ENCODE measurements at regions not wholly inside any gene's neighbourhood (a gene's known extent, or its start where the extent isn't known, plus 50 kb on each side); places are given as distances from the start of the nearest gene placed in this dataset.

DNA sequence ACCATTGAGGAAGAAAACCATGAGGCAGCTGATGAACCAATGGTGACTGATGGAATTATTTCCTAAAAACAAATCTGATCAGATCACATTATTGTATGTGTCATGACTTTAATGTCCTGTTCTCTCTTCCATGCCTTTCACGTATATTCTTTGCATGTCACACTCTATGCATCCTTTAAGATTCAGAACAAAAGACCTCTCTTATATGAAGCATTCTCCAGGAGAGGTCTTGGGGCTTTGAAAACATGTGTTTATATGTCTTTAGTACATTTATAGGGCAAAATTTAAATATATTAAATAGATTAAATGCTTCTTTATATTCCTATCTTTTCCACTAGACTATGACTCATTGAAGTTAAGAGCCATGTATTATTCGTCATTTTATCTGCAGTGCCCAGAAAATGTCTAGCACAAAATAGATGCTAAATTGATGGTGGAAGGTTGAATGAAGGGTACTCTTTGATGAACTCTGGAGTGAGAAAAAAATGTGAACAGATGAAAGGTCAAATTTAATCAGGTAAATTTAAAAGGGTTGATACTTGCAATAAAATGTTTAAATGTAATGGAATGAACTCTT is 196.3 kb downstream of the PSAT1 start:
- TF ChIP-seq, protein P1, sequence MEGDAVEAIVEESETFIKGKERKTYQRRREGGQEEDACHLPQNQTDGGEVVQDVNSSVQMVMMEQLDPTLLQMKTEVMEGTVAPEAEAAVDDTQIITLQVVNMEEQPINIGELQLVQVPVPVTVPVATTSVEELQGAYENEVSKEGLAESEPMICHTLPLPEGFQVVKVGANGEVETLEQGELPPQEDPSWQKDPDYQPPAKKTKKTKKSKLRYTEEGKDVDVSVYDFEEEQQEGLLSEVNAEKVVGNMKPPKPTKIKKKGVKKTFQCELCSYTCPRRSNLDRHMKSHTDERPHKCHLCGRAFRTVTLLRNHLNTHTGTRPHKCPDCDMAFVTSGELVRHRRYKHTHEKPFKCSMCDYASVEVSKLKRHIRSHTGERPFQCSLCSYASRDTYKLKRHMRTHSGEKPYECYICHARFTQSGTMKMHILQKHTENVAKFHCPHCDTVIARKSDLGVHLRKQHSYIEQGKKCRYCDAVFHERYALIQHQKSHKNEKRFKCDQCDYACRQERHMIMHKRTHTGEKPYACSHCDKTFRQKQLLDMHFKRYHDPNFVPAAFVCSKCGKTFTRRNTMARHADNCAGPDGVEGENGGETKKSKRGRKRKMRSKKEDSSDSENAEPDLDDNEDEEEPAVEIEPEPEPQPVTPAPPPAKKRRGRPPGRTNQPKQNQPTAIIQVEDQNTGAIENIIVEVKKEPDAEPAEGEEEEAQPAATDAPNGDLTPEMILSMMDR (IDR thresholded peaks at IDR 0.05; ENCODE audit: insufficient read depth, low read length, poor library complexity, severe bottlenecking) = no peak
- no peak for TF ChIP-seq EZH2phosphoT487 (conservative IDR thresholded peaks at IDR 0.05; ENCODE audit: low read length)
